Parathyroid adenoma (tissue), 2 donors: ENCODE measurements at regions not wholly inside any gene's neighbourhood (a gene's known extent, or its start where the extent isn't known, plus 50 kb on each side); places are given as distances from the start of the nearest gene placed in this dataset.

ENCODE experiments used
- H2AFZ ChIP-seq: fragments of 300-600 bp; sonication (generic); one replicate; pipeline ENCODE4 v1.7.0; 2017; ENCODE audit warnings: antibody characterized with exemption, mild to moderate bottlenecking
- H3K27ac ChIP-seq: fragments of 300-600 bp; sonication (generic); one replicate; pipeline ENCODE4 v1.7.0; 2017
- H3K27me3 ChIP-seq: fragments of 300-600 bp; sonication (generic); one replicate; pipeline ENCODE4 v1.7.0; 2017; ENCODE audit warnings: low read length; ENCODE audit not compliant: control insufficient read depth, insufficient read depth
- H3K36me3 ChIP-seq: fragments of 300-600 bp; sonication (generic); one replicate; pipeline ENCODE4 v1.7.0; 2017; ENCODE audit warnings: low read length; ENCODE audit not compliant: control insufficient read depth, insufficient read depth
- H3K4me1 ChIP-seq: fragments of 300-600 bp; sonication (generic); one replicate; pipeline ENCODE4 v1.7.0; 2017; ENCODE audit warnings: control low read depth
- H3K4me2 ChIP-seq: fragments of 300-600 bp; sonication (generic); one replicate; pipeline ENCODE4 v1.7.0; 2017; ENCODE audit warnings: low read length
- H3K4me3 ChIP-seq: fragments of 300-600 bp; sonication (generic); one replicate; pipeline ENCODE4 v1.7.0; 2017; ENCODE audit warnings: low read depth, low read length
- H3K79me2 ChIP-seq: fragments of 300-600 bp; sonication (generic); one replicate; pipeline ENCODE4 v1.7.0; 2017; ENCODE audit warnings: control low read depth
- H3K9ac ChIP-seq: fragments of 300-600 bp; sonication (generic); one replicate; pipeline ENCODE4 v1.7.0; 2017; ENCODE audit warnings: mild to moderate bottlenecking
- H3K9me3 ChIP-seq: fragments of 300-600 bp; sonication (generic); one replicate; pipeline ENCODE4 v1.7.0; 2017; ENCODE audit warnings: low read length; ENCODE audit not compliant: control insufficient read depth
- TF ChIP-seq, protein P1 (sequence below): fragments of 300-600 bp; sonication (generic); IDR thresholded peaks from one replicate; pipeline ENCODE4 v1.7.0; 2017; ENCODE audit warnings: antibody characterized with exemption, mild to moderate bottlenecking
- donor health status: primary hyperparathyroidism.

DNA sequence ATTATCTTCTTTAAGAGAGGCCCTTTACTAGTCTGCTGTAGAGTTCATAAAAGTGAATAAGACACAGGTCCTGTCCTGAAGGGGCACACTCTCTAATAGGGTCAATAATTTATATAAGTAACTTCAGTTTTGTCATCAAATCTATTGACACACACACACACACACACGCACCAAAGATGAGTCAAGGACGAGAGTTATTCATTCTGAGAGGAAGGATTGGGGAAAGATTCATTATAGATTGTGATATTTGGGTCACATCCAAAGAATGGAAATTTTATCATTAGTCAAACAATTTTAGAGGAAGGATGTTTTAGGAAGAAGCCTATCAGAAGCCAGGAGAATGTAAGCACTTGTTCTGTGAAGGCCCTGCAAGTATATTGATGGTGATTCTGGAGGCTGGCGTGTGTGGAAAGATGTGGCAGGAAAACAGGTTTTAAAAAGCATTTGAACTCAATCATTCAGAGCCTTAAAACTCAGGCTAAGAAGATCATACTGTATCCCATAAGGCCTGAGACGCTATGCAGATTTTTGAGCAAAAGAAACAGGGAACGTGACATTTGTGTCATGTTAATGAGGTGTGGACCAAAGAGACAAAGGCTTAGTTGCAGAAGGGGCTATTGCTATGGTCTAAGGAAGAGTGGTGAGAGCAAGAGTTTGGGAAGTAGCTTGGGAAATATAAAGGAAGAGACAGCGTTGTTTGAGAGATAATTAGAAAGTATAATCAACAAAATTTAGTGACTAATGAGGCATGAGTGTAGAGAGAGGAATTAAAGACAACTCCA is 161.4 kb upstream of the PREP start:
- H3K9me3 ChIP-seq, result no peaks in the 10 kb centered on the region
- TF ChIP-seq, protein P1, sequence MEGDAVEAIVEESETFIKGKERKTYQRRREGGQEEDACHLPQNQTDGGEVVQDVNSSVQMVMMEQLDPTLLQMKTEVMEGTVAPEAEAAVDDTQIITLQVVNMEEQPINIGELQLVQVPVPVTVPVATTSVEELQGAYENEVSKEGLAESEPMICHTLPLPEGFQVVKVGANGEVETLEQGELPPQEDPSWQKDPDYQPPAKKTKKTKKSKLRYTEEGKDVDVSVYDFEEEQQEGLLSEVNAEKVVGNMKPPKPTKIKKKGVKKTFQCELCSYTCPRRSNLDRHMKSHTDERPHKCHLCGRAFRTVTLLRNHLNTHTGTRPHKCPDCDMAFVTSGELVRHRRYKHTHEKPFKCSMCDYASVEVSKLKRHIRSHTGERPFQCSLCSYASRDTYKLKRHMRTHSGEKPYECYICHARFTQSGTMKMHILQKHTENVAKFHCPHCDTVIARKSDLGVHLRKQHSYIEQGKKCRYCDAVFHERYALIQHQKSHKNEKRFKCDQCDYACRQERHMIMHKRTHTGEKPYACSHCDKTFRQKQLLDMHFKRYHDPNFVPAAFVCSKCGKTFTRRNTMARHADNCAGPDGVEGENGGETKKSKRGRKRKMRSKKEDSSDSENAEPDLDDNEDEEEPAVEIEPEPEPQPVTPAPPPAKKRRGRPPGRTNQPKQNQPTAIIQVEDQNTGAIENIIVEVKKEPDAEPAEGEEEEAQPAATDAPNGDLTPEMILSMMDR, result no peak
- no peak overlapping the region for H2AFZ ChIP-seq
- H3K4me3 ChIP-seq, result no peak overlapping the region
- H3K4me2 ChIP-seq, result no peak overlapping the region
- H3K9ac ChIP-seq, result no peak overlapping the region
- H3K27ac ChIP-seq, result no peak overlapping the region
- H3K4me1 ChIP-seq, result no peaks in the 10 kb centered on the region
- H3K36me3 ChIP-seq, result no peaks in the 10 kb centered on the region
- no peaks in the 10 kb centered on the region for H3K27me3 ChIP-seq
- no peaks in the 10 kb centered on the region for H3K79me2 ChIP-seq

DNA sequence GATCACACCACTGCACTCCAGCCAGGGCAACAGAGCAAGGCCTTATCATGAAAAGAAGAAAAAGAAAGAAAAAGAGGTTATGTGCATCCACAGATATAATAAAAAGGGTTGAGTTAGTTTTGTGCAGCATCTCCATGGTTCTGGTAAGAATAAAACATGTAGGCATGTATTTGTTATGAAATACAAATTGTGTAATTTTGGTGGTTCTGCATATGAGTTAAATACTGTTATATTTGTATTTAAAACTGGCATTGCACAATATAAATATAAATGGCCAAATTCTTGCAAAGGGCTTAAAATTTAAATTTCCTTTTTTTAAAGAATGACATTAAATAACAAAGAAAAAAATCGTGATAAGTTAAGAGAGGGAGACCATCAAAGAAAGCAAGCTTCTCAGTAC is 159.1 kb upstream of the PREP start:
- no peaks in the 10 kb centered on the region for H3K27me3 ChIP-seq
- H3K79me2 ChIP-seq, result no peaks in the 10 kb centered on the region
- H3K4me2 ChIP-seq, result no peak overlapping the region
- TF ChIP-seq, protein P1, result no peak
- H3K27ac ChIP-seq, result no peak overlapping the region
- no peaks in the 10 kb centered on the region for H3K4me1 ChIP-seq
- H3K36me3 ChIP-seq, result no peaks in the 10 kb centered on the region
- H2AFZ ChIP-seq, result no peak overlapping the region
- H3K9me3 ChIP-seq, result no peaks in the 10 kb centered on the region
- H3K4me3 ChIP-seq, result no peak overlapping the region
- H3K9ac ChIP-seq, result no peak overlapping the region

DNA sequence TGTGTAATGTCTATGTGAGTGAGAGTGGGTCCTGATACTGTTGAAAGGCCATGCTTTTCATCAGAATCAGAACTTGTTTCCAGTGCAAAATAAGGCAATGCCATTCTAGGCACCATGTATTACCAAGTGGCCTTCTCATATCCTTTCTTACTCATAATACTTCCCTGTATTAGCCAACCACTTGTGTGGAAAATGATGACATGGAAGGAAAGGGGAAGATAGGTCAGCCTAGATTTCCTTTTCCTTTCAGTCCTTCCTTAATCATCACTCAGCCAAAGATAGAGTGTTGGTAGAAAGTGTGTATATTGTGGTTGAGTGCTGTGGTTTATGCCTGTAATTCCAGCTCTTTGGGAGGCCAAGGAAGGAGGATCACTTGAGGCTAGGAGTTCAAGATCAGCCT is 158.6 kb upstream of the PREP start:
- no peaks in the 10 kb centered on the region for H3K27me3 ChIP-seq
- H3K4me3 ChIP-seq, result no peak overlapping the region
- H3K9me3 ChIP-seq, result no peaks in the 10 kb centered on the region
- no peaks in the 10 kb centered on the region for H3K36me3 ChIP-seq
- no peak overlapping the region for H3K4me2 ChIP-seq
- no peak overlapping the region for H3K27ac ChIP-seq
- no peaks in the 10 kb centered on the region for H3K4me1 ChIP-seq
- H3K9ac ChIP-seq, result no peak overlapping the region
- TF ChIP-seq, protein P1, result no peak
- H3K79me2 ChIP-seq, result no peaks in the 10 kb centered on the region
- no peak overlapping the region for H2AFZ ChIP-seq

DNA sequence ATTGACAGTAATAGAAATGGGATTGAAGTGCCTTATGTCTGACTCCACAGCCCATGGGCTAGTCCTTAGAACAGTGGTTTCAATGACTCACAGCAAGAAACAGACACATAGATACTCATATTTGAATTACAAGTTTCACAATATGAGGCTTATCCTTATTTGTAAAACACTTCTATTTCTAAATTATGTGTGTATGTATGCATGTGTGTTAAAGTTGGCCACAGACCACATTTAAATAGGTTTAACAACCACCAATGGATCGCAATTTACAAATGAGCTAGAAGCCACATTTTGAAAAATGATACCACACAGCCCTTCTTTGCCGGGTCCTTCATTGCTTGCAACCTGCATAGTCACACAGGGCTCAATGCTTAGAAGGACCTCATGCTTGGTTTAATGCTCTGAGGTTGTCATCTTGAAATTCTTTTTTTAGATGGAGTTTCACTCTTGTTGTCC is 157.8 kb upstream of the PREP start:
- no peak overlapping the region for H2AFZ ChIP-seq
- H3K9me3 ChIP-seq, result no peaks in the 10 kb centered on the region
- H3K36me3 ChIP-seq, result no peaks in the 10 kb centered on the region
- H3K27me3 ChIP-seq, result no peaks in the 10 kb centered on the region
- no peak overlapping the region for H3K4me2 ChIP-seq
- H3K4me1 ChIP-seq, result no peaks in the 10 kb centered on the region
- H3K79me2 ChIP-seq, result no peaks in the 10 kb centered on the region
- H3K9ac ChIP-seq, result no peak overlapping the region
- TF ChIP-seq, protein P1, result no peak
- no peak overlapping the region for H3K27ac ChIP-seq
- no peak overlapping the region for H3K4me3 ChIP-seq

DNA sequence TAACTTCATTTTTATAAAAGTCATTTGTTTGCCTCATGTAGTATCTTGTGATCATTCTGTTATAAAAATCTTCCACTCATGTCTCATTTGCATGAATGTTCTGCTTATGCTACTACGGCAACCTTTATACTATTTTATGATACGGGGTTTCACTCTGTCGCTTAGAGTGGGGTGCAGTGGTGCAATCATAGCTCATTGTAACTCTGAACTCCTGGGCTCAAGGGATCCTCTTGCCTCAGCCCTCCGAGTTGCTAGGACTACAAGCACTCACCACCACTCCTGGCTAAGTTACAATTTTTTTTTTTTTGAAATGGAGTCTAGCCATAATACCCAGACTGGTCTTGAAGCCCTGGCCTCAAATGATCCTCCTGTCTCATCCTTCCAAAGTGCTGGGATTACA is 154.4 kb upstream of the PREP start:
- Histone ChIP-seq H3K9me3 (no peaks in the 10 kb centered on the region), H3K27me3 (no peaks in the 10 kb centered on the region), H3K4me2 (no peak overlapping the region), H2AFZ (no peak overlapping the region), H3K36me3 (no peaks in the 10 kb centered on the region), H3K27ac (no peak overlapping the region), H3K4me3 (no peak overlapping the region), H3K9ac (no peak overlapping the region), H3K79me2 (no peaks in the 10 kb centered on the region), H3K4me1 (no peaks in the 10 kb centered on the region)
- TF ChIP-seq, protein P1, result no peak
